ENCODE measurements at regions not wholly inside any gene's neighbourhood (a gene's known extent, or its start where the extent isn't known, plus 50 kb on each side); places are given as distances from the start of the nearest gene placed in this dataset.

- no peak for TF ChIP-seq EP300 (conservative IDR thresholded peaks at IDR 0.05; ENCODE audit: poor library complexity, severe bottlenecking)
- no peak for TF ChIP-seq CTCF (IDR thresholded peaks at IDR 0.05; ENCODE audit: poor library complexity, severe bottlenecking)
- no peak for TF ChIP-seq EZH2 (IDR thresholded peaks at IDR 0.05; ENCODE audit: borderline replicate concordance, insufficient read depth, low read length, poor library complexity, severe bottlenecking)
- no peak for TF ChIP-seq RAD21 (conservative IDR thresholded peaks at IDR 0.05)
- no peak for TF ChIP-seq POLR2AphosphoS5 (IDR thresholded peaks at IDR 0.05)
- no peak for TF ChIP-seq SMC3 (conservative IDR thresholded peaks at IDR 0.05; ENCODE audit: poor library complexity)
- TF ChIP-seq REST (IDR thresholded peaks at IDR 0.05; ENCODE audit: borderline replicate concordance), result no peak
These were observed 444.8 kb downstream of the ADAMTS20 start for GRCh38 chr12:43107026-43107775.
